RPMI8226 (cell line): ENCODE measurements at regions not wholly inside any gene's neighbourhood (a gene's known extent, or its start where the extent isn't known, plus 50 kb on each side); places are given as distances from the start of the nearest gene placed in this dataset.
"Not testable (repeated sequence)": the region's sequence is repeated elsewhere in the genome, so short reads cannot be mapped to it uniquely, and the experiment has no call there.

Source experiments
- DNase-seq: peaks from one replicate; pipeline ENCODE4 v3.0.0-alpha.2; 2015

GRCh38 chr5:148744380-148744779, 82.0 kb upstream of the ADRB2 start:
- DNase-seq, result not testable (repeated sequence)

DNA sequence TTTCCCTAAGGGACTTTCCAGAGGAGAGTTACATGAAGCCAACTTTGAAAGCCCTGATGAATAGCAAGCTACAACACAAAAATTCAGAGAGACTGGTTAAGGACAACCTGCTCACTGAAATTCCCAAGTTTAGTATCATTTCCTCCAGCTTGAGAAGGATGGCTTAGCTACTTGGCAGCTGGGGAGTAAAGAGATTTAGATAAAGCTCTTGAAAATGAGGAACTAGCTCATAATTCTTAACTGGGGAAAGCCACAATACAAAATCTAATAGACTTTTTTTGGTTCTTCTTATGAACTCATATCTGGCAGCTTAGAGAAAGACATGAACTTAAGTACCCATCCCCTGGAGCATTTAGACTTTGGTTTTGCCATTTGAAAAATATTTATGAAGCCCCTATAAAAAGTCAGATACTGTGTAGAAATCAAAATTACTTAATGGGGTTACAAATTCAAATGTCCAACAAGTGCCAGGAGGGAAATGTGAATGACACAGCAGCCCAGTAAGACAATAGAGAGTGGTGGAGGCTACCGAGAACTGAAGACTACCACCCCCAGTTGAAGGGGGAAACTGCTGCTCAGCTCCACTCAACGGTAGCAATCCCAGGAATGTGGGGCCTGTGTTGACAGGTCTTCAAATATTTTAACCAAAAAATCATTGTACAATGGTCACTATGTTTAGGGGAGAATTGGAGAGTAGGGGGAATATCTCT, 79.4 kb upstream of the ADRB2 start:
- no peak for DNase-seq

GRCh38 chr5:148747536-148747906, 78.9 kb upstream of the ADRB2 start:
- DNase-seq, result no peak

- no peak for DNase-seq
Observed at GRCh38 chr5:148748702-148749392, 77.6 kb upstream of the ADRB2 start.

GRCh38 chr5:148750614-148751013, 75.8 kb upstream of the ADRB2 start:
- DNase-seq, result no peak

- no peak for DNase-seq
Observed at GRCh38 chr5:148751025-148751424, 75.4 kb upstream of the ADRB2 start.

DNA sequence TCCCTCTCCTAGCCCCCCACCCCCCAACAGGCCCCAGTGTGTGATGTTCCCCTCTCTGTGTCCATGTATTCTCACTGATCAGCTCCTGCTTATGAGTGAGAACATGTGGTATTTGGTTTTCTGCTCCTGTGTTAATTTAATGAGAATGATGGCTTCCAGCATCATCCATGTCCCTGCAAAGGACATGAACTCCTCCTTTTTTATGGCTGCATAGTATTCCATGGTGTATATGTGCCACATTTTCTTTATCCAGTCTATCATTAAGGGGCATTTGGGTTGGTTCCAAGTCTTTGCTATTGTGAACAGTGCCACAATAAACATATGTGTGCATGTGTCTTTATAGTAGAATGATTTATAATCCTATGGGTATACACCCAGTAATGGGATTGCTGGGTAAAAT, 74.0 kb upstream of the ADRB2 start:
- DNase-seq, result not testable (repeated sequence)

- DNase-seq, result no peak
Observed at GRCh38 chr5:148759101-148759500, 67.3 kb upstream of the ADRB2 start.

DNA sequence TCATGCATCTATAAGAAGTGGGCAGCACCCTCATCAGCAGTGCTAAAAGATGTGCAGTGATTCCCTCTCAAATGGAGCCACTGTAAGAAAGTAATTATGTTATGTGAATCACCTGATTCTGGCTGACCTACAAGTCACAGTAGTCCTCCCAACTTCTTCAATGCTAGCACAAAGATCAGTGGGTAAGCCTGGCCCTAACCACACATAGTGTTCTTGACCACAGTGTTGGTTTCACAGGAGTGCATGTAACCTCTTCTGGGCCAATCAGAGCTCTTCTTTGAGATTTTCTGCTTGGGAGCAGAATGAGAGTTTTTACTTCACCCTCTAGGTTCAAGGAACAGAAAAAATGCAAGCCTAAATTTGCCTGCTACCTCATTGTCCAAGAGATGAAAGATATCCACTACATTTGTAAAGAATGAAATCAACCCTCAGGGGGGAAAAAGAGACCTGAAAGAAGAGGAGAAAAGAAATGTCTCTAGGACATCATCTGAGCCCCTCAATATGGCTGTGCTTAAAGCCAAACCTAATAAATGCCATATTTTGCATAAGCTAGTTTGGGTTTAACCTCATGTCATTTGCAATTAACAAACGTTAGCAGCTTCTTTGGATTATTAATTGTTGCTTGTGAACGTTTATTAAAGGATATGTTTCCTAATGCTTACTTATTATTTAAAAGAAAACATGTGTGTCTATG, 65.3 kb upstream of the ADRB2 start:
- peak; percentile 10 for DNase-seq

DNA sequence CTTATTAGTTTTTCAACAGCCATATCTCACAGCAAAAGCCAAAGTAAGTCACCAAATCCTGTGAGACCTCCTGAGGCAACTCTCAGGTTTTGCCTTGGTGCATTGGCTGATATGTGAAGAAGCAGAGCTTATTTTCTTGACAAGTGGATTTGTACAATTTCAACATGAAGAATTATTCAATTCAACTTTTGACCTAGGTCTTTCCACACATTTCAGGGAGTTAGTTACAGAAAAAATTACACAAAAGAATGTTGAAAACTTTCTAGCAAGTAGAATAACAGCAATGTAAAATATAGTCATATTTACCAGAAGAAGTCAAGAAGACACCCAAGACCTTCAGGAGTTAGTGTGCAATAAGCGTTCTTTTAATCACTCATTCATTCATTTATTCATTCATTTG, 62.4 kb upstream of the ADRB2 start:
- DNase-seq, result no peak

DNA sequence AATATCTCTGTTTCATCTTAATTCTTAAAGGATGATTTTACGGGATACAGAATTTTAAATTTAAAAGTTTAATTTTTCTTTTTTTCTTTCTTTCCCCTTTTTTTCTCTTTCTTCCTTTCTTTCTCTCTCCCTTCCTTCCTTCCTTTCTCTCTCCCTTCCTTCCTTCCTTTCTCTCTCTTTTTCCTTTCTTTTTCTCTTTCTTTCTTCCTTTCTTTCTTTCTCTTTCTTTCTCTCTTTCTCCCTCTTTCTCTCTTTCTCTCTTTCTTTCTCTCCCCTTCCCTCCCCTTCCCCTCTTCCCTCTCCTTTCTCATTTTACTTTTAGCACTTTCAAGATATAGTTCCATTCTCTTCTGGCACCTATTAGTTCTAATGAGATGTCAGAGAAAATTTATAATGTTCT, 61.4 kb upstream of the ADRB2 start:
- no peak for DNase-seq

DNA sequence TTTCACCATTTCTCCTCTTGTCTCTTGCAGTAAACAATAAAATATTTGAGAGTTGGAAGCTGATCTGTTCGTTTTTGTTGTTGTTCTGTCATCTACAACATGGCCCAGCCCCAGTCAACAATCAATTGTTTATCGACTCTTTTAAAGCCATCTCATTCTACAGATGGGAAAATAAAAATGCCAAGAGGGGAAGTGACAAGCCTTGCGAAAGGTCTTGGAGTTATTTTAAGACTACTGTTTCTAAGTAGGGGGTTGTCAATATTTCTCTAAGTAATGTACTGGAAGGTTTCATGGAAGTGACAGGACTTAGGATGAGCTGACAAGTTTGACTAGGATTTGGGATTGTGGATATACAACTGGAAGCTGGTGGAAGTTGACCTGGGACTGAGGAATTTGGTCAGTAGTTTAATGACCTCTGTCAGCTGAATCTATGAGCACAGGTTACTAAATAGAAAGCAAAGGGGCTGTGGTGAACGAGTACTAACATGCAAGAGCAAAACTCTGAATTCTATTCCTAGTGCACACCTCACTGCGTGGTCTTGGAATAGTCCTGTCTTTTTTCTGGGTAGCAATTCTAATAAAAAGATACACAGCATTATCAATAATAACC, 57.5 kb upstream of the ADRB2 start:
- DNase-seq, result no peak

- no peak for DNase-seq
Observed at GRCh38 chr5:148769941-148770340, 56.5 kb upstream of the ADRB2 start.

DNA sequence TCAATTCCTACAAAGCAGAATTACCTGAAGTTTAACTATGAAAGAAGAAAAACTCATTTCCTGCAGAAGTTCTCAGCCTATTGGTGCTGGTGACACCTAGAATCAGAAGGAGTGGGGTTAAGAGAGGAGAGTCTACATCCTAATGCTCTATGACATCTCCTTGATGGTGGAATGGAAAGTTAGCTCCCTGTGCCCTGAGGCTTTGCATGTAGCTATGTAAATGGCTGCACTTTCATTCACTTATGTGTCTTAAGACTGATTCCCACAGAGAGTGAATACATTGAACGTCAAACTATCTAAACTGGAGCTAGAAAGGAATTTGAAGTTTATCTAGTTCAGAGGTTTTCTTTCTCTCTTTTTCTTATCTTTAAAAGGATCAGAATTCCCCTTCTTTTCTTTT, 52.1 kb upstream of the ADRB2 start:
- DNase-seq, result no peak

DNA sequence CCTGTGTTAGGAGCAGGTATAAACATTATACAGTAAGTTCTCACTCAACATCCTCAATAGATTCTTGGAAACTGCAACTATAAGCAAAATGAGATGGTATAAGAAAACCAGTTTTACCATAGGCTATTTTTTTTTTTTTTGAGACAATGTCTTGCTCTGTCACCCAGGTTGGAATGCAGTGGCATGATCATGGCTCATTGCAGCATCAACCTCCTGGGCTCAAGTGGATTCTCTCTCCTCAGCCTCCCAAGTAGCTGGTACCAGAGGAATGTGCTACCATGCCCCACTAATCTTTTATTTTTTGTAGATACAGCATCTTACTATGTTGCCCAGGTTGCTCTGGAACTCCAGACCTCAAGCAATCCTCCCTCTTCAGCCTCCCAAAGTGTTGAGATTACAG, 50.1 kb upstream of the ADRB2 start:
- no peak for DNase-seq
